ENCODE measurements at regions not wholly inside any gene's neighbourhood (a gene's known extent, or its start where the extent isn't known, plus 50 kb on each side); places are given as distances from the start of the nearest gene placed in this dataset.
"Not testable (repeated sequence)": the region's sequence is repeated elsewhere in the genome, so short reads cannot be mapped to it uniquely, and the experiment has no call there.

- H3K27me3 ChIP-seq (ENCODE audit: control insufficient read depth, insufficient read depth, low read length): no peaks in the 10 kb centered on the region
- H3K9me3 ChIP-seq (ENCODE audit: control insufficient read depth, low read length): no peaks in the 10 kb centered on the region
- no peak for TF ChIP-seq CTCF (IDR thresholded peaks at IDR 0.05)
- H2AFZ ChIP-seq: no peak overlapping the region
- H3K9ac ChIP-seq: no peak overlapping the region
- H3K79me2 ChIP-seq: no peaks in the 10 kb centered on the region
- H3K4me2 ChIP-seq (ENCODE audit: low read length): no peak overlapping the region
- H3K4me3 ChIP-seq (ENCODE audit: low read depth, low read length): no peak overlapping the region
- H3K27ac ChIP-seq: no peak overlapping the region
- H3K36me3 ChIP-seq (ENCODE audit: control insufficient read depth, insufficient read depth, low read length): no peaks in the 10 kb centered on the region
- no peaks in the 10 kb centered on the region for H3K4me1 ChIP-seq
These were observed 410.6 kb downstream of the DAD1 start for GRCh38 chr14:22178333-22178839.

DNA sequence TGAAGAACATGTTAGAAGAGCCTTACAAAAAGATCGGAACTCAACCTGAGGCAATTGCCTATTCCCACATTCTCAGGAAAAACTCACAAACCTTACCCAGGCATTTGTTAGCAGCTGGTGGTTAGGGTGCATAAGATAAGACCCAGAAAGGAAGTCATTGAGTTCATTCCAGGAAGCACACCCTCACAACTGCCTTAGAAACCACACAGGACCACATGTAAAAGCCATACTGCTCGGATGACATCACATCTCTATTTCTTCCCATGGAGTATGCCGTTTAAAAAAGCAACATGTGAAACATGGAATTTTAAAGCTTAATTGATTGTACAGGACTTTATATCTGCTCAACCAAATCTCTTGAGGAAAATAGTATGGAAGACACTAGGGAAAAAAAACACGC, 411.2 kb downstream of the DAD1 start:
- H3K79me2 ChIP-seq: no peaks in the 10 kb centered on the region
- no peaks in the 10 kb centered on the region for H3K4me1 ChIP-seq
- no peak for TF ChIP-seq CTCF (IDR thresholded peaks at IDR 0.05)
- no peak overlapping the region for H3K4me2 ChIP-seq (ENCODE audit: low read length)
- no peaks in the 10 kb centered on the region for H3K27me3 ChIP-seq (ENCODE audit: control insufficient read depth, insufficient read depth, low read length)
- no peaks in the 10 kb centered on the region for H3K9me3 ChIP-seq (ENCODE audit: control insufficient read depth, low read length)
- no peak overlapping the region for H3K4me3 ChIP-seq (ENCODE audit: low read depth, low read length)
- H3K27ac ChIP-seq: no peak overlapping the region
- no peaks in the 10 kb centered on the region for H3K36me3 ChIP-seq (ENCODE audit: control insufficient read depth, insufficient read depth, low read length)
- H2AFZ ChIP-seq: no peak overlapping the region
- H3K9ac ChIP-seq: no peak overlapping the region

DNA sequence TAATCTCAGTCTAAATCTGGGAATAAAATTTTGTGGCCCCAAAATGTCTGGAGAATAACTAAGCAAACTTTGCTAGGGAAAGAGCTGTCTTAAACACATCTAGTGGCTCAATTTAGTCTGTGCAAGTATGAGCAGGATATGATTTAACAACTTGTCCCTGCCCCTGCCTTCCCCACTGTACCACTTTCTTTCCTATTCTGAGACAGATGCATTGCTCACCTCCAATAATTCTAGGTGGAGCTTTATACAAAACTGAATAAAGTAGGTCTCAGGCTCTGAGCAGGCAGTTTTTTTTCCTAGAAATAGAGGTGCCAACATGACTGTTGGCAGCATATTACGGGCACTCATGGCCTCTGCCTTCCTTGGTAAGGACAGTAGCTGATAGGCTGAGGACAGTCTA, 412.1 kb downstream of the DAD1 start:
- no peaks in the 10 kb centered on the region for H3K4me1 ChIP-seq
- H3K27ac ChIP-seq: no peak overlapping the region
- H3K9ac ChIP-seq: no peak overlapping the region
- no peak for TF ChIP-seq CTCF (IDR thresholded peaks at IDR 0.05)
- no peak overlapping the region for H2AFZ ChIP-seq
- H3K4me2 ChIP-seq (ENCODE audit: low read length): no peak overlapping the region
- H3K9me3 ChIP-seq (ENCODE audit: control insufficient read depth, low read length): no peaks in the 10 kb centered on the region
- no peaks in the 10 kb centered on the region for H3K36me3 ChIP-seq (ENCODE audit: control insufficient read depth, insufficient read depth, low read length)
- H3K27me3 ChIP-seq (ENCODE audit: control insufficient read depth, insufficient read depth, low read length): no peaks in the 10 kb centered on the region
- no peak overlapping the region for H3K4me3 ChIP-seq (ENCODE audit: low read depth, low read length)
- H3K79me2 ChIP-seq: no peaks in the 10 kb centered on the region

GRCh38 chr14:22175278-22175558, 413.8 kb downstream of the DAD1 start:
- not testable (repeated sequence) for H3K36me3 ChIP-seq (ENCODE audit: control insufficient read depth, insufficient read depth, low read length); H3K27me3 ChIP-seq (ENCODE audit: control insufficient read depth, insufficient read depth, low read length); H3K27ac ChIP-seq; H3K4me2 ChIP-seq (ENCODE audit: low read length); H2AFZ ChIP-seq; H3K4me3 ChIP-seq (ENCODE audit: low read depth, low read length); H3K4me1 ChIP-seq; H3K9me3 ChIP-seq (ENCODE audit: control insufficient read depth, low read length); H3K79me2 ChIP-seq; H3K9ac ChIP-seq

DNA sequence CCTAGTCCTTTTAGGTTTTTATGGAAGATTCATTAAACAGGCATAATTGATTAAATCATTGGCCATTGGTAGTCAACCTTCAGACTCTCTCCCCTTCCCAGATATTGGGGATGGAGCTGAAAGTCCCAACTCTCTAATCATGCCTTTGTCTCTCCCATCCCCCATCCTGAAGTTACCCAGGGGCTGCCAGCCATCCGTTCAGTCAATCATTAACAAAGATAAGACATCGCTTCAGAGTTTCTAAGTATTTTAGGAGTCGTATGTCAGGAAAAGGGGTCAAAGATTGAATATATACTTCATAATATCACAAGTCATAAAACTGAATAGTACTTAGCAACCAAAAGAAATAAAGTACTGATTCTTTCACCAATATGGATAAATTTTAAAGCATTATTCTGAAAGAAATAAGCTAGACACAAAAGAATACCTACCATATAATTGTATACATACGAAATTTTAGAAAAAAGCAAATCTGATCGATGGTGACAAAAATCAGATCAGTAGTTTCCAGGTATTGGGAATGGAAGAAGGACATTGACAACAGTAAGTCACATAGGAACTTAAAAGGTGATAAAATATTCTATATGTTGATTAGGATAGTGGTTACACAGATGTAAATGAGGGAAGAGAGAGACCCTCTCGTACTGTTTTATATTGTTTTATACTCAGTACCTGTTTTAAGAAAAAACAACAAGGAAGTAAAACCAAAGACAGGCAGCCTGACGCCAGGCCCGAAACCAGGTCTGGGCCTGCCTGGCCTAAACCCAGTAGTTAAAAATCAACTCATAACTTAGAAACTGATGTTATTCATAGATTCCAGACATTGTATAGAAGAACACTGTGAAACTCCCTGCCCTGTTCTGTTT, 414.4 kb downstream of the DAD1 start:
- no peak for TF ChIP-seq CTCF (IDR thresholded peaks at IDR 0.05)
- Histone ChIP-seq H3K79me2 (no peaks in the 10 kb centered on the region), H3K4me3 (ENCODE audit: low read depth, low read length) (no peak overlapping the region), H2AFZ (no peak overlapping the region), H3K9me3 (ENCODE audit: control insufficient read depth, low read length) (no peaks in the 10 kb centered on the region), H3K9ac (no peak overlapping the region), H3K4me1 (no peaks in the 10 kb centered on the region), H3K27me3 (ENCODE audit: control insufficient read depth, insufficient read depth, low read length) (no peaks in the 10 kb centered on the region), H3K4me2 (ENCODE audit: low read length) (no peak overlapping the region), H3K36me3 (ENCODE audit: control insufficient read depth, insufficient read depth, low read length) (no peaks in the 10 kb centered on the region), H3K27ac (no peak overlapping the region)
